Loucy (cell line): ENCODE measurements at regions not wholly inside any gene's neighbourhood (a gene's known extent, or its start where the extent isn't known, plus 50 kb on each side); places are given as distances from the start of the nearest gene placed in this dataset.

Experiments used
- H2AFZ ChIP-seq: fragments of 200-600 bp; sonication (generic); 2 replicates; pipeline ENCODE4 v1.6.0; 2016; ENCODE audit warnings: antibody characterized with exemption, mild to moderate bottlenecking, low read length, moderate library complexity
- H3F3A ChIP-seq: fragments of 200-600 bp; 2 replicates; pipeline ENCODE4 v1.6.0; 2016; ENCODE audit warnings: antibody characterized with exemption, low read depth, mild to moderate bottlenecking
- H3K27me3 ChIP-seq: fragments of 200-600 bp; sonication (generic); 2 replicates; pipeline ENCODE4 v1.6.1; 2014; ENCODE audit warnings: low read length, mild to moderate bottlenecking; ENCODE audit not compliant: insufficient read depth, poor library complexity, severe bottlenecking
- H3K36me3 ChIP-seq: fragments of 200-600 bp; sonication (generic); 2 replicates; pipeline ENCODE4 v1.6.1; 2016; ENCODE audit warnings: low read length; ENCODE audit not compliant: insufficient read depth
- H3K4me1 ChIP-seq: fragments of 200-600 bp; sonication (generic); 2 replicates; pipeline ENCODE4 v1.5.1; 2014; ENCODE audit warnings: low read length, mild to moderate bottlenecking; ENCODE audit not compliant: insufficient read depth, poor library complexity, severe bottlenecking
- H3K4me2 ChIP-seq: fragments of 200-600 bp; sonication (generic); 2 replicates; pipeline ENCODE4 v1.6.0; 2014; ENCODE audit warnings: antibody characterized with exemption, low read length, low read depth, mild to moderate bottlenecking; ENCODE audit not compliant: poor library complexity, severe bottlenecking
- H3K4me3 ChIP-seq: fragments of 200-600 bp; sonication (generic); 2 replicates; pipeline ENCODE4 v1.5.1; 2014; ENCODE audit warnings: low read length, mild to moderate bottlenecking, mixed read lengths; ENCODE audit not compliant: poor library complexity, severe bottlenecking
- H3K79me2 ChIP-seq: fragments of 200-600 bp; sonication (generic); 2 replicates; pipeline ENCODE4 v1.6.1; 2014; ENCODE audit warnings: low read length; ENCODE audit not compliant: insufficient read depth
- H3K9ac ChIP-seq: fragments of 200-600 bp; sonication (generic); 2 replicates; pipeline ENCODE4 v1.6.0; 2014; ENCODE audit warnings: mild to moderate bottlenecking, low read depth, low read length, moderate library complexity; ENCODE audit not compliant: poor library complexity, severe bottlenecking
- H3K9me2 ChIP-seq: fragments of 200-600 bp; sonication (generic); replicated peaks from 2 replicates; pipeline ENCODE4 v1.6.1; 2016; ENCODE audit warnings: low read depth, low read length, mixed read lengths
- H3K9me3 ChIP-seq: fragments of 200-600 bp; sonication (generic); 2 replicates; pipeline ENCODE4 v1.6.1; 2014; ENCODE audit warnings: mild to moderate bottlenecking, antibody characterized with exemption, low read length, low read depth; ENCODE audit not compliant: insufficient read depth
- H4K20me1 ChIP-seq: fragments of 200-600 bp; sonication (generic); 2 replicates; pipeline ENCODE4 v1.6.0; 2014; ENCODE audit warnings: antibody characterized with exemption, low read length, mild to moderate bottlenecking; ENCODE audit not compliant: insufficient read depth, poor library complexity, severe bottlenecking
- EZH2phosphoT487 ChIP-seq: fragments of 200-600 bp; IDR thresholded peaks from 2 replicates; pipeline ENCODE4 v1.6.1; 2018; ENCODE audit warnings: antibody characterized with exemption, mild to moderate bottlenecking, moderate library complexity, borderline replicate concordance
- TF ChIP-seq, protein P1 (sequence below): fragments of 200-600 bp; sonication (generic); conservative IDR thresholded peaks from 2 replicates; pipeline ENCODE4 v1.5.1; 2014; ENCODE audit warnings: mild to moderate bottlenecking, antibody characterized with exemption, low read length

DNA sequence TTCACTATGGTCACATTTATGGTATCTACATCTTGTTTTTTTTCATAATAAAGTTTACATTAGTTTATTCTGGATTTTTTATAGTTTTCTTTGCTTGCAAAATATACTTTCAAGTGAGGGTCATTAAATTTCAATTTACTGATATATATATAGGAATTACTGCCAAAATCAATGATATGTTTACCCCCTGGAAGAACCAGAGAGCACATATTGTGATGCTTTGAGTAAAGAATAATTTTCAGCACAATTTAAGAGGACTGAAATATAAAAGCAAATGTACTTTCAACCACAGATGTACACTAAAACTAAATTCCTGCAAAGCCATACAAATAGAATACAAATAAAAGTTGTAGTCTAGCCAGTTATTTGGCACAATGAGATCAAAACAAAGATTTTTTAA lies 242.2 kb upstream of the PCDH18 start:
- Histone ChIP-seq H4K20me1 (no peaks in the 10 kb centered on the region), H3K79me2 (no peaks in the 10 kb centered on the region), H3K4me1 (no peaks in the 10 kb centered on the region), H3K9ac (no peak overlapping the region), H2AFZ (no peak overlapping the region), H3F3A (no peaks in the 10 kb centered on the region), H3K9me3 (no peaks in the 10 kb centered on the region), H3K4me3 (no peak overlapping the region), H3K9me2 (no peaks in the 10 kb centered on the region), H3K4me2 (no peak overlapping the region), H3K36me3 (no peaks in the 10 kb centered on the region), H3K27me3 (no peaks in the 10 kb centered on the region)
- no peak for TF ChIP-seq EZH2phosphoT487
- TF ChIP-seq, protein P1, sequence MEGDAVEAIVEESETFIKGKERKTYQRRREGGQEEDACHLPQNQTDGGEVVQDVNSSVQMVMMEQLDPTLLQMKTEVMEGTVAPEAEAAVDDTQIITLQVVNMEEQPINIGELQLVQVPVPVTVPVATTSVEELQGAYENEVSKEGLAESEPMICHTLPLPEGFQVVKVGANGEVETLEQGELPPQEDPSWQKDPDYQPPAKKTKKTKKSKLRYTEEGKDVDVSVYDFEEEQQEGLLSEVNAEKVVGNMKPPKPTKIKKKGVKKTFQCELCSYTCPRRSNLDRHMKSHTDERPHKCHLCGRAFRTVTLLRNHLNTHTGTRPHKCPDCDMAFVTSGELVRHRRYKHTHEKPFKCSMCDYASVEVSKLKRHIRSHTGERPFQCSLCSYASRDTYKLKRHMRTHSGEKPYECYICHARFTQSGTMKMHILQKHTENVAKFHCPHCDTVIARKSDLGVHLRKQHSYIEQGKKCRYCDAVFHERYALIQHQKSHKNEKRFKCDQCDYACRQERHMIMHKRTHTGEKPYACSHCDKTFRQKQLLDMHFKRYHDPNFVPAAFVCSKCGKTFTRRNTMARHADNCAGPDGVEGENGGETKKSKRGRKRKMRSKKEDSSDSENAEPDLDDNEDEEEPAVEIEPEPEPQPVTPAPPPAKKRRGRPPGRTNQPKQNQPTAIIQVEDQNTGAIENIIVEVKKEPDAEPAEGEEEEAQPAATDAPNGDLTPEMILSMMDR, result no peak

DNA sequence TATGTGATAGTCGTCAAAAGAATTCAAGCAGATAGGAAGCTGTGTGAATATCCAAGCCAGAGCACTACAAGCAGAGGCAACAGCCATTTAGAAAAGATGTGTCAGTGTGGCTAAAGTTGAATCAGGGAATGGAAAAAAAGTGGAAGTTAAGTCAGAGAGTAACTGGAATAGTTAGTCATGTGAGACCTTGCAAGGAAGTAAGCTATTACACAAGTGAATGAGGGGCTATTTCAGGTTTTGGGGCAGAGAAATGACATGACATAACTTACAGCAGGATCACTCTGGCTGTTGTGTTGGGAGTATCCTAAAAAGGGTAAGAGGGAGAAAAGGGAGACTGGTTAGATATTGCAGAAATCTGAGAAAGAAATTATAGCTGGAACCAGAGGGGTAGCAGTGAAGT lies 236.6 kb upstream of the PCDH18 start:
- H3K9me2 ChIP-seq, result no peaks in the 10 kb centered on the region
- H3K4me1 ChIP-seq, result no peaks in the 10 kb centered on the region
- H3F3A ChIP-seq, result no peaks in the 10 kb centered on the region
- no peaks in the 10 kb centered on the region for H3K79me2 ChIP-seq
- TF ChIP-seq, protein P1, result no peak
- TF ChIP-seq EZH2phosphoT487, result no peak
- H3K36me3 ChIP-seq, result no peaks in the 10 kb centered on the region
- no peaks in the 10 kb centered on the region for H3K27me3 ChIP-seq
- no peaks in the 10 kb centered on the region for H3K9me3 ChIP-seq
- no peak overlapping the region for H3K9ac ChIP-seq
- H3K4me2 ChIP-seq, result no peak overlapping the region
- no peaks in the 10 kb centered on the region for H4K20me1 ChIP-seq
- H3K4me3 ChIP-seq, result no peak overlapping the region
- H2AFZ ChIP-seq, result no peak overlapping the region

DNA sequence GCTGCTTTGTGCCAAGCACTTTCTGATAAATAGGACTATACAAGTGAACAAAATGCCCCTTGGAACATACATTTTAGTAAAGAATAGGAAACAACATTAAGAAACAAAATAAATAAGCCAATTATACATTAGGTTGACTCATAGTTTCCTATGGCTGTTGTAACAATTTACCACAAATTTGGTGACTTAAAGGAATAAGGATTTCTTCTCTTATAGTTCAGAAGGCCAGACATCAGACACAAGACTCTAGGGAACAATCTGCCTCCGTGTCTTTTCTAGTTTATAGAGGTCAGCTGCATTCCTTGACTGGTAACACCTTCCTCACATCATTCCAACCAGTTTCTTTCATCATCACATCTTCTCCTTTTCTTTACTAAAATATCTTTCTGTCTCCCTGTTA lies 235.9 kb upstream of the PCDH18 start:
- no peaks in the 10 kb centered on the region for H3K4me1 ChIP-seq
- TF ChIP-seq EZH2phosphoT487, result no peak
- TF ChIP-seq, protein P1, result no peak
- H4K20me1 ChIP-seq, result no peaks in the 10 kb centered on the region
- H3K4me3 ChIP-seq, result no peak overlapping the region
- H3K9ac ChIP-seq, result no peak overlapping the region
- H3K9me3 ChIP-seq, result no peaks in the 10 kb centered on the region
- H3F3A ChIP-seq, result no peaks in the 10 kb centered on the region
- no peaks in the 10 kb centered on the region for H3K27me3 ChIP-seq
- H3K4me2 ChIP-seq, result no peak overlapping the region
- no peaks in the 10 kb centered on the region for H3K36me3 ChIP-seq
- no peaks in the 10 kb centered on the region for H3K79me2 ChIP-seq
- no peak overlapping the region for H2AFZ ChIP-seq
- H3K9me2 ChIP-seq, result no peaks in the 10 kb centered on the region
